BLaER1 (cell line): ENCODE measurements at regions not wholly inside any gene's neighbourhood (a gene's known extent, or its start where the extent isn't known, plus 50 kb on each side); places are given as distances from the start of the nearest gene placed in this dataset.

Source experiments
- H3K27ac ChIP-seq: shearing (Covaris generic); formaldehyde crosslinking; 2 replicates; pipeline ENCODE4 v1.8.1; 2022
- H3K27me3 ChIP-seq: shearing (Covaris generic); formaldehyde crosslinking; 2 replicates; pipeline ENCODE4 v1.8.1; 2022
- H3K36me3 ChIP-seq: shearing (Covaris generic); formaldehyde crosslinking; 2 replicates; pipeline ENCODE4 v1.8.1; 2022
- H3K4me1 ChIP-seq: shearing (Covaris generic); formaldehyde crosslinking; 2 replicates; pipeline ENCODE4 v1.8.1; 2022
- H3K4me2 ChIP-seq: shearing (Covaris generic); formaldehyde crosslinking; 2 replicates; pipeline ENCODE4 v1.8.1; 2022
- H3K4me3 ChIP-seq: shearing (Covaris generic); formaldehyde crosslinking; 2 replicates; pipeline ENCODE4 v1.8.1; 2022
- H3K9ac ChIP-seq: shearing (Covaris generic); formaldehyde crosslinking; 2 replicates; pipeline ENCODE4 v1.8.1; 2022
- H3K9me3 ChIP-seq: shearing (Covaris generic); formaldehyde crosslinking; 2 replicates; pipeline ENCODE4 v1.8.1; 2022
- H4K20me1 ChIP-seq: shearing (Covaris generic); formaldehyde crosslinking; 2 replicates; pipeline ENCODE4 v1.8.1; 2022
- Cebpa-rat ChIP-seq: shearing (Covaris generic); IDR thresholded peaks from 2 replicates; pipeline ENCODE4 v1.8.1; 2022

DNA sequence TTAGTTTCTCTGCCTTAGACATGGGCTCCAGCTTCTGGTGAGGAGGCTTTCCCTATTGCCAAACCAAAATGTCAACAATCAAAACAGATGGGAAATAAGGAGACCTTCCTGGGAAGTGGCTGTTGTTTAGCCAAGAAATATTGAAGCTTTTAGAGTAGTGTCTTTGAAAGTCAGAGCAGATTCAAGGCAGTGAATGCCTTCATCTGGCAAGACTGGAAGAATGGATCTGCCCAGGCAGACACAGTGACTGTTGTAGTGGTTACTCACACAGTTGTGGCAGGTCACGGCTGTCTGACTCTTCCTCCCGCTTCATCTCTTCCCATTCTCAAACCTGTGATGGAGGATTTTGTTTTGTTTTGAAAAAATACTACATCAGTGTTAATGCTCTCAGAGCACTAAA, 154.1 kb upstream of the ADO start:
- H3K27ac ChIP-seq = 0 out of 2 replicates have a peak overlapping the region, but pooled peaks have one; percentile 1
- H3K4me1 ChIP-seq = peaks cover 86% of the 10 kb centered on the region
- H3K36me3 ChIP-seq = peaks cover 8% of the 10 kb centered on the region; the same call in 1 of the 2 replicates
- TF ChIP-seq Cebpa-rat = no peak
- no peak overlapping the region for H3K4me3 ChIP-seq
- peak overlapping the region; percentile 52 for H3K4me2 ChIP-seq
- H3K9me3 ChIP-seq = peaks cover 47% of the 10 kb centered on the region
- no peaks in the 10 kb centered on the region for H4K20me1 ChIP-seq
- no peak overlapping the region for H3K9ac ChIP-seq
- H3K27me3 ChIP-seq = no peaks in the 10 kb centered on the region

DNA sequence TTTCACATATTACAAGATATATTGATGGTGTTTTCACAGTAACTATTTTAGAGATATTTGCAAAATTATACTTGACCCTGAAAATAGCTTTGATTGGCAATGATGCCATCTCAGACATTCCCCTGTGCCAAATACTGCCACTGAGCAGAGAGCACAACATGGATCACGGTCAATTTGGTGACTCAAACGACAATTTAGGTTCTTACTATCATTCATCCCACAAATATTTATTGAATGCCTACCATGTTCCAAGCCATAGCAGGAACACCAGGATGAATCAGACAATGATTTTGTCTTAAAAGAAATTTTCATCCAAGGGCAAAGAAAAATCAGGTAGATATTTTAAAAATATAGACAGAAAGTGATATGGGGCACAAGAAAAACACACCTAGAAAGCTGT, 153.2 kb upstream of the ADO start:
- no peak for TF ChIP-seq Cebpa-rat
- Histone ChIP-seq H3K4me1 (peaks cover 90% of the 10 kb centered on the region), H3K27me3 (no peaks in the 10 kb centered on the region), H4K20me1 (no peaks in the 10 kb centered on the region), H3K4me3 (no peak overlapping the region), H3K36me3 (peaks cover 8% of the 10 kb centered on the region; the same call in 1 of the 2 replicates), H3K4me2 (no peak overlapping the region), H3K27ac (no peak overlapping the region), H3K9ac (no peak overlapping the region), H3K9me3 (peaks cover 54% of the 10 kb centered on the region)

DNA sequence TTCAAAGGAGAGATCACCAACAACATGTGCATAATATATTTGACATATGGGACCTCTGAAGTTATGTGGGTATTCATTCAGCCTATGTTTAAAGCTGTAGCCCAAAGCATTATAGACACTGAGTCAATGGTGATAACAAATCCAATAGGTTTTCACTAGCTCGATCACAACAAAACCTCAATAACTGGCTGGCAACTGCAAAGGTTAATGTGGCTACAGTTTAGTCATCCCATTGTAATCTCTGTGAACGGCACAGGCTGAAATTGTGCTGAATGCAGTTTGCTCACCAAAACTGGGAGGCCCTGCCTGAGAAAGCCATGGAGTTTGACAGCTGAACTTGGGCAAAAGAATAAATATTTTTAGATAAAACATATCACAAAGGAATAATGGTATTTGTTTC, 152.4 kb upstream of the ADO start:
- Histone ChIP-seq H3K4me3 (no peak overlapping the region), H3K36me3 (peaks cover 8% of the 10 kb centered on the region; the same call in 1 of the 2 replicates), H3K9me3 (peaks cover 59% of the 10 kb centered on the region), H3K27ac (peak overlapping the region; percentile 40; the same call in 1 of the 2 replicates), H3K27me3 (no peaks in the 10 kb centered on the region), H4K20me1 (no peaks in the 10 kb centered on the region), H3K4me2 (peak overlapping the region; percentile 41; the same call in 1 of the 2 replicates), H3K9ac (no peak overlapping the region), H3K4me1 (peaks cover 83% of the 10 kb centered on the region)
- TF ChIP-seq Cebpa-rat = no peak

DNA sequence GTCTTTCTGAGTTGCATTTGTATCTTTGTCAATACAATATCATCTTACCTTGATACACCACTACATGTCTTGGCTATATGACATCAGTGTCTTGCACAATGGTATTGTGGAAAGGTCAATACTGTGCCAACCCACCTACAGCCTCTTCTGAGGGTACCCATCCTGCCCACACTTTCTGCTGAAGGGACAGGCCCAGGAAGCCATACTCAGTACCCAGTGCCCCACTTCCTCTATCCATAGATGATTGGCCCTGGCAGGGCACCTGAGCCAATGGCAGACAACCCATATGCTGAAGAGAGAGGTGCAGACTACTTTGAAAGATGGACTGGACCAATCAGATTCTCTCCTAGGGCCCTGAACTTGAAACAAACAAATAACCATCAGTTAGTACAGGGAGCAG, 152.0 kb upstream of the ADO start:
- H3K9ac ChIP-seq = no peak overlapping the region
- H3K36me3 ChIP-seq = peaks cover 8% of the 10 kb centered on the region; the same call in 1 of the 2 replicates
- 0 out of 2 replicates have a peak overlapping the region, but pooled peaks have one; percentile 0 for H3K4me3 ChIP-seq
- H3K4me2 ChIP-seq = peak overlapping the region; percentile 41
- no peaks in the 10 kb centered on the region for H4K20me1 ChIP-seq
- peaks cover 78% of the 10 kb centered on the region for H3K4me1 ChIP-seq
- peak overlapping the region; percentile 40 for H3K27ac ChIP-seq
- H3K9me3 ChIP-seq = peaks cover 64% of the 10 kb centered on the region
- no peaks in the 10 kb centered on the region for H3K27me3 ChIP-seq
- no peak for TF ChIP-seq Cebpa-rat

DNA sequence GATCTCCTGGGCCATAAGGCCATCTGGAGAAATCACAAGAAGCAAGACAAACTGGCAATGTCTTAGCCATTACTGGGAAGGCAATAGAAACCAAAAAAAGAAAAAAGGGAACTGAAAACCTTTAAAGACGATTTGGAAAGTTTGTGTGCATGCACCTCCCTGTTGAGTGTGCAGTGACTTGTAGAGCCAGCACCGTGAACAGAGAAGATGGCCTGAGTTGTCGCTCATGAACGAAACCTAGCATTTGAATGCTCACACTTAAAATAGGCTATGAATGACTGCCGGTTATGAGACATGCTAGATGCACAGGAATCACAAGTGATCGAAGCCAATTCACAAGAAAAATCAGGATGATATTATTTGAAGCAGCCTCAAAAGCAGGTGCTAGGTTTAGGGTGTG, 151.3 kb upstream of the ADO start:
- H3K9me3 ChIP-seq = peaks cover 71% of the 10 kb centered on the region
- H3K27me3 ChIP-seq = no peaks in the 10 kb centered on the region
- H3K4me2 ChIP-seq = peak overlapping the region; percentile 41
- H3K9ac ChIP-seq = no peak overlapping the region
- no peak for TF ChIP-seq Cebpa-rat
- no peaks in the 10 kb centered on the region for H4K20me1 ChIP-seq
- peaks cover 8% of the 10 kb centered on the region; the same call in 1 of the 2 replicates for H3K36me3 ChIP-seq
- H3K4me3 ChIP-seq = no peak overlapping the region
- H3K27ac ChIP-seq = no peak overlapping the region
- peaks cover 75% of the 10 kb centered on the region for H3K4me1 ChIP-seq

DNA sequence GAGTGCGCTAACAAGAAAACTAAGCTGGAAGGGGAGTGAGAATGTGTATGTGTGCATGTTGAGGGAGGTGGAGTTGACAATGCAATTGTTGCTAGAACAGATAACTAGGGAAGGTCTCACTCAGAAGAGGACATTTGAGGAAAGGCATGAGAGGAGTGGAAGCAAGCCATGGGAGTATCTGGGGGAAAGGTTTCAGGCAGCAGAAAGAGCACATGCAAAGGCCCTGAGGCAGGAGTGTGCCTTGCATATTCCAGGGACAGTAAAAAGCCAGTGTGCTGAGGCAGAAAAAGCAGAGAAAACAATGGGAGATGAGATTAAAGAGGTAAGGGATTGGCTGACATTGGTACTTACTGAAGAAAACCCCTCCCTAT, 149.6 kb upstream of the ADO start:
- H3K27me3 ChIP-seq = no peaks in the 10 kb centered on the region
- H3K9me3 ChIP-seq = peaks cover 78% of the 10 kb centered on the region
- H4K20me1 ChIP-seq = no peaks in the 10 kb centered on the region
- H3K9ac ChIP-seq = no peak overlapping the region
- H3K4me2 ChIP-seq = peak overlapping the region; percentile 33; the same call in 1 of the 2 replicates
- H3K36me3 ChIP-seq = peaks cover 8% of the 10 kb centered on the region; the same call in 1 of the 2 replicates
- H3K4me1 ChIP-seq = peaks cover 59% of the 10 kb centered on the region
- no peak overlapping the region for H3K27ac ChIP-seq
- H3K4me3 ChIP-seq = peak overlapping the region; percentile 10; the same call in 1 of the 2 replicates
- no peak for TF ChIP-seq Cebpa-rat

DNA sequence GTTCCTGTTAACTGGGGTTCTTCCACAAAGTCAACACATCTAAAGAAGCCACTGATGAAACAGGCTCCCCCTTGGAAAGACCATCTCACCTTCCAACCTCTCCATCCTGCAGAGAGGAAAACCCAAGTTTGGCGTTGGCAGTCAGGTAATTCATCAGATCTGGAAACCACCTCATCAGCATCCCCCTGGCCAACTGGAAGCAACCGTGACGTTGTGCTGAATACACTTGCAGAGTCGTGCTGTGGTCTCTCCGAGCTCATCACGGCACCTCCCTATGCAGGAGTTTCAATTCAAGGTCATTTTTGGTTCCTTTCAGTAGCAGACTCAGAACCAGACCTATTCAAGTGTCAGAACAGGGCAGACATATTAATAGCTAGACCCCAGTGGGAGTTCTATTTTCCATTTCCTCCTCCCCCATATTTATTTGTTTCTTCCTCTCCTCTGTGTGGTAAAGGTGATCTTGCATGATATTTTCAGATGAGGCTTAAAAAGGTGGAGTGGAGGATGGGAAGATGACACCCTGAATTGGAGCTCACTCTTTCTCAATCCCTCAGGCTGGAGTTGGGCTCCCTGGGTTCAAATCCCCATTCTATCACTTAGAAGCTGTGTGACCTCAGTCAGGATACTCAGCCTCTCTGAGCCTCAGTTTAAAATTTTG, 149.1 kb upstream of the ADO start:
- Histone ChIP-seq H3K4me1 (peaks cover 53% of the 10 kb centered on the region), H3K36me3 (peaks cover 8% of the 10 kb centered on the region; the same call in 1 of the 2 replicates), H3K27ac (no peak overlapping the region), H4K20me1 (no peaks in the 10 kb centered on the region), H3K9ac (no peak overlapping the region), H3K4me3 (peak overlapping the region; percentile 10; the same call in 1 of the 2 replicates), H3K27me3 (no peaks in the 10 kb centered on the region), H3K4me2 (peak overlapping the region; percentile 33), H3K9me3 (peaks cover 78% of the 10 kb centered on the region)
- TF ChIP-seq Cebpa-rat = no peak

DNA sequence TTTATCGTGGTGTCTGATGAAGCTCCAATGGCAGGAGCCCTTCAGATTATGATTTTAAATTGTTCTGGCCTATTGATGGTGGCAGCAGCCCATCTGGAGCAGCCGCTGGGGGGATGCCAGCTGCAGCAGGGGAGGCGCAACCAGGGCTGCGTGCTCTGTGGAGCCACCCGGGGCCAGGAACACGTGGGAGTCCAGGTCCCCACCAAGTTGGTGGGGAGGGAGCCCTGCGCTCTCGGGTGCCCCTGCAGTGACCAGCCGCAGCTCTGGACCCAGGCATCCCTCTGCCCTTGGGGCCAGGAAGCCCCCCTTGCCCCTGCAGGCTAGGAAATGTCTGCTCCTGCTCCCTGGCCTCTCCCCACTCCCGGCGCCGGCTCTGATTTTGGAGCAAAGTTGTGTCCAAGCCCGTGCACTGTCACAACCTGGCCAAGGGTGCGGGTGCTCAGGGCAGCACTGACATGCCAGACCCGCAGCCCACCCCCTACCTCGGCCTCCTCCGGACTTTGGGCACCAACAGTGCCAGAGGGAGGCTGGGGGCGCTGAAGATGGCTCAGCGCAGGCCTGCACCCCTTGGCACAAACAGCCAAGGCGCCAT, 147.2 kb upstream of the ADO start:
- Histone ChIP-seq H3K9me3 (peaks cover 62% of the 10 kb centered on the region), H3K4me3 (no peak overlapping the region), H3K4me2 (no peak overlapping the region), H3K9ac (no peak overlapping the region), H4K20me1 (no peaks in the 10 kb centered on the region), H3K4me1 (peaks cover 35% of the 10 kb centered on the region), H3K36me3 (peaks cover 8% of the 10 kb centered on the region; the same call in 1 of the 2 replicates), H3K27me3 (no peaks in the 10 kb centered on the region), H3K27ac (no peak overlapping the region)
- no peak for TF ChIP-seq Cebpa-rat

DNA sequence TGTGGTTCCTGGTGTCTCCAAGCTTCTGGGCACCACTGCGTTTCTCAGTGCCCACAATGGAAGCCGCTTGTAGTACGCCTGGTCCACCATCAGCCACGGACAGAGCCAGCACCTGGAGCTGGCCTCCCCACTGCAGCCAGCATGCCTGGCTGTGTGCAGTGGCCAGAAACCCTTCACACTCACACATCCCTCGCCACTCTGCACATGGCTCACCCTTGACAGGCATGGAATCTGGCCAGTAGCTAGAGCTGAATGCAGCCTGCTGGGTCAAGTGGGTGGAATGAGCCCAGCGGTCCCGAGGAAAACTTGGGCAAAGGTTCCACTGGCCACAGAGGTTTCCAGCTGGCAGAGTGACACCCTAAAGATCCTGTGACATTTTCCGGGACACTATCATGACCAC, 146.0 kb upstream of the ADO start:
- Histone ChIP-seq H4K20me1 (no peaks in the 10 kb centered on the region), H3K27ac (no peak overlapping the region), H3K4me1 (peaks cover 23% of the 10 kb centered on the region), H3K27me3 (no peaks in the 10 kb centered on the region), H3K9ac (no peak overlapping the region), H3K4me3 (no peak overlapping the region), H3K9me3 (peaks cover 50% of the 10 kb centered on the region), H3K4me2 (no peak overlapping the region), H3K36me3 (peaks cover 8% of the 10 kb centered on the region; the same call in 1 of the 2 replicates)
- TF ChIP-seq Cebpa-rat = no peak

DNA sequence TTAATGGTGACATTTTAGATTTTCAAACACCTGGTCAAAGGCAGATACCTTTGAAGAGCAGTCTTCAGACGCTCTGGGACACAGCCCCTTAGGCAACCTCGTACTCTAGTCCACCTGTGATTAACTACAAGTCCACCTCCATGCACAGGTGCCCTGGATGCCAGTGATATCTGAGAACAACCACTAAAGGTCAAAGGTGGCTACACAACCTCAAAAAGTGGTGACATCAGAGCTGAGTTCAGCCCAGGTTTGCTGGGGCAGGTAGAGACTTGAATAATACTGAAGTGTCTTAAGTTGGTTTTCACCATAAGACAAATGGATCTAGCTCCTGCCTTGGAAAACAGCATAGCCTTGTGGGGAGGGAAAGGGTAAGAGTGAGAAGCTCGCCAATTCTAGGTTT, 143.4 kb upstream of the ADO start:
- no peaks in the 10 kb centered on the region for H3K27me3 ChIP-seq
- peaks cover 24% of the 10 kb centered on the region for H3K9me3 ChIP-seq
- TF ChIP-seq Cebpa-rat = no peak
- H3K4me2 ChIP-seq = no peak overlapping the region
- no peak overlapping the region for H3K9ac ChIP-seq
- no peaks in the 10 kb centered on the region for H3K36me3 ChIP-seq
- H3K27ac ChIP-seq = no peak overlapping the region
- H3K4me3 ChIP-seq = no peak overlapping the region
- no peaks in the 10 kb centered on the region for H3K4me1 ChIP-seq
- no peaks in the 10 kb centered on the region for H4K20me1 ChIP-seq
